Right lobe of liver (tissue), 4 donors: ENCODE measurements at regions not wholly inside any gene's neighbourhood (a gene's known extent, or its start where the extent isn't known, plus 50 kb on each side); places are given as distances from the start of the nearest gene placed in this dataset.

Experiments used
- CTCF ChIP-seq, 4 donors: fragments of 200-600 bp in 3 of 4; fragments of 450-650 bp in 1 of 4; IDR thresholded peaks; one replicate each; pipeline versions ENCODE4 v1.5.1 to v1.8.0; 2016 to 2022; ENCODE audit warnings: antibody characterized with exemption in 4 of 4, mild to moderate bottlenecking in 2 of 4
- POLR2A ChIP-seq: fragments of 450-650 bp; IDR thresholded peaks from one replicate; pipeline ENCODE4 v1.6.1; 2017; ENCODE audit warnings: antibody characterized with exemption, mild to moderate bottlenecking
- donor health status: DM: no; HTN: no; CAD: no.
- donor health status: DM: no; HTN: no; CAD: no.
- donor health status: DM: no; HTN: yes; CAD: no.

GRCh38 chr20:7091655-7092054 is 324.2 kb downstream of the BMP2 start:
- no peak for TF ChIP-seq CTCF (IDR thresholded peaks at IDR 0.05)
- TF ChIP-seq POLR2A: no peak
